Cardiac muscle cell (in vitro differentiated cells and primary cell): ENCODE measurements at regions not wholly inside any gene's neighbourhood (a gene's known extent, or its start where the extent isn't known, plus 50 kb on each side); places are given as distances from the start of the nearest gene placed in this dataset.

Source experiments
- DNase-seq, 2 donors: peaks; one replicate each; pipeline versions ENCODE4 v3.0.0 to v3.0.0-alpha.2; 2010 to 2017; ENCODE audit warnings: low read depth in 1 of 2, low spot score in 1 of 2
- H3K27ac ChIP-seq: fragments of 200-600 bp; sonication (generic); 2 replicates; pipeline ENCODE4 v1.5.1; 2016
- H3K27me3 ChIP-seq: fragments of 200-600 bp; sonication (generic); 2 replicates; pipeline ENCODE4 v1.6.0; 2016; ENCODE audit warnings: control low read depth
- H3K36me3 ChIP-seq: fragments of 200-600 bp; sonication (generic); 2 replicates; pipeline ENCODE4 v1.5.1; 2016; ENCODE audit warnings: control low read depth
- H3K4me1 ChIP-seq: fragments of 200-600 bp; sonication (generic); 2 replicates; pipeline ENCODE4 v1.8.1; 2017; ENCODE audit warnings: low read depth, mild to moderate bottlenecking, mixed run types
- H3K4me3 ChIP-seq: fragments of 200-600 bp; sonication (generic); 2 replicates; pipeline ENCODE4 v1.5.1; 2016; ENCODE audit warnings: mild to moderate bottlenecking
- H3K9me3 ChIP-seq: fragments of 200-600 bp; sonication (generic); 2 replicates; pipeline ENCODE4 v1.5.1; 2017; ENCODE audit warnings: low read depth, mild to moderate bottlenecking, control low read depth
- CTCF ChIP-seq: IDR thresholded peaks from 2 replicates; pipeline ENCODE4 v1.5.1; 2012; ENCODE audit warnings: low read depth, mild to moderate bottlenecking, low read length

- no peak for DNase-seq
- H3K27me3 ChIP-seq, result no peaks in the 10 kb centered on the region
- no peaks in the 10 kb centered on the region for H3K36me3 ChIP-seq
- H3K4me3 ChIP-seq, result no peak overlapping the region
- TF ChIP-seq CTCF, result no peak
- H3K4me1 ChIP-seq, result no peaks in the 10 kb centered on the region
- H3K27ac ChIP-seq, result no peak overlapping the region
- H3K9me3 ChIP-seq, result no peaks in the 10 kb centered on the region
Observed at GRCh38 chr9:135344915-135345500, 134.6 kb upstream of the PPP1R26 start.

GRCh38 chr9:135345775-135346433 is 133.7 kb upstream of the PPP1R26 start:
- no peak for DNase-seq
- no peak overlapping the region for H3K27ac ChIP-seq
- no peak overlapping the region for H3K4me3 ChIP-seq
- H3K9me3 ChIP-seq, result no peaks in the 10 kb centered on the region
- no peaks in the 10 kb centered on the region for H3K36me3 ChIP-seq
- no peak for TF ChIP-seq CTCF
- H3K27me3 ChIP-seq, result no peaks in the 10 kb centered on the region
- no peaks in the 10 kb centered on the region for H3K4me1 ChIP-seq

GRCh38 chr9:135346438-135347050 is 133.0 kb upstream of the PPP1R26 start:
- H3K4me1 ChIP-seq, result no peaks in the 10 kb centered on the region
- no peaks in the 10 kb centered on the region for H3K27me3 ChIP-seq
- no peak overlapping the region for H3K4me3 ChIP-seq
- H3K9me3 ChIP-seq, result no peaks in the 10 kb centered on the region
- no peak for DNase-seq
- H3K36me3 ChIP-seq, result no peaks in the 10 kb centered on the region
- no peak for TF ChIP-seq CTCF
- H3K27ac ChIP-seq, result no peak overlapping the region

- no peaks in the 10 kb centered on the region for H3K27me3 ChIP-seq
- no peak overlapping the region for H3K27ac ChIP-seq
- TF ChIP-seq CTCF, result no peak
- H3K4me1 ChIP-seq, result no peaks in the 10 kb centered on the region
- H3K36me3 ChIP-seq, result no peaks in the 10 kb centered on the region
- no peak for DNase-seq
- H3K9me3 ChIP-seq, result no peaks in the 10 kb centered on the region
- no peak overlapping the region for H3K4me3 ChIP-seq
Observed at GRCh38 chr9:135347461-135347860, 132.1 kb upstream of the PPP1R26 start.

GRCh38 chr9:135348076-135348787 is 131.3 kb upstream of the PPP1R26 start:
- no peaks in the 10 kb centered on the region for H3K9me3 ChIP-seq
- TF ChIP-seq CTCF, result no peak
- no peaks in the 10 kb centered on the region for H3K36me3 ChIP-seq
- no peaks in the 10 kb centered on the region for H3K27me3 ChIP-seq
- H3K27ac ChIP-seq, result no peak overlapping the region
- H3K4me1 ChIP-seq, result no peaks in the 10 kb centered on the region
- H3K4me3 ChIP-seq, result no peak overlapping the region
- no peak for DNase-seq
